ENCODE measurements at regions not wholly inside any gene's neighbourhood (a gene's known extent, or its start where the extent isn't known, plus 50 kb on each side); places are given as distances from the start of the nearest gene placed in this dataset.

- Histone ChIP-seq H3K27ac (no peak overlapping the region), H4K20me1 (no peaks in the 10 kb centered on the region), H3K4me2 (no peak overlapping the region), H3K27me3 (peaks cover 0 to 28% (median 0%) of the 10 kb centered on the region in 11 experiments; a peak in 5 of 22 replicates), H3K9me3 (replicated peaks in 1 of 11) (peaks cover 9 to 49% (median 21%) of the 10 kb centered on the region in 11 experiments), H3K4me1 (no peaks in the 10 kb centered on the region; a peak in 1 of 20 replicates), H3K4me3 (no peak overlapping the region), H3K36me3 (no peaks in the 10 kb centered on the region), H3K9ac (no peak overlapping the region)
- no peak for TF ChIP-seq Cebpa-rat (IDR thresholded peaks at IDR 0.05)
These were observed 558.4 kb downstream of the CCER1 start for GRCh38 chr12:90396556-90396955.

GRCh38 chr12:90393652-90394051 is 561.3 kb downstream of the CCER1 start:
- H3K4me2 ChIP-seq, result no peak overlapping the region
- no peaks in the 10 kb centered on the region for H4K20me1 ChIP-seq
- peaks cover 0 to 28% (median 0%) of the 10 kb centered on the region in 11 experiments; a peak in 5 of 22 replicates for H3K27me3 ChIP-seq
- peaks cover 9 to 53% (median 21%) of the 10 kb centered on the region in 11 experiments for H3K9me3 ChIP-seq (replicated peaks in 1 of 11)
- no peak overlapping the region for H3K27ac ChIP-seq
- no peak overlapping the region for H3K9ac ChIP-seq
- H3K4me1 ChIP-seq, result peaks cover 0 to 15% (median 11%) of the 10 kb centered on the region in 10 experiments; a peak in 14 of 20 replicates
- TF ChIP-seq Cebpa-rat (IDR thresholded peaks at IDR 0.05), result 0 out of 22 replicates have a peak, but pooled peaks of 1 of the 11 experiments have one; percentile 13
- no peak overlapping the region for H3K4me3 ChIP-seq
- H3K36me3 ChIP-seq, result no peaks in the 10 kb centered on the region

- no peaks in the 10 kb centered on the region for H4K20me1 ChIP-seq
- H3K4me3 ChIP-seq, result no peak overlapping the region
- H3K27ac ChIP-seq, result no peak overlapping the region
- H3K9ac ChIP-seq, result no peak overlapping the region
- TF ChIP-seq Cebpa-rat (IDR thresholded peaks at IDR 0.05), result no peak
- peaks cover 9 to 53% (median 21%) of the 10 kb centered on the region in 11 experiments for H3K9me3 ChIP-seq (replicated peaks in 1 of 11)
- peaks cover 0 to 27% (median 0%) of the 10 kb centered on the region in 11 experiments; a peak in 5 of 22 replicates for H3K27me3 ChIP-seq
- no peak overlapping the region for H3K4me2 ChIP-seq
- H3K4me1 ChIP-seq, result peaks cover 0 to 15% (median 11%) of the 10 kb centered on the region in 10 experiments; a peak in 14 of 20 replicates
- no peaks in the 10 kb centered on the region for H3K36me3 ChIP-seq
These were observed 561.9 kb downstream of the CCER1 start for GRCh38 chr12:90393089-90393488.

GRCh38 chr12:90390947-90391346 is 564.0 kb downstream of the CCER1 start:
- Histone ChIP-seq H3K4me3 (no peak overlapping the region), H3K9me3 (replicated peaks in 1 of 11) (peaks cover 4 to 53% (median 7%) of the 10 kb centered on the region in 11 experiments), H4K20me1 (no peaks in the 10 kb centered on the region), H3K27me3 (peaks cover 0 to 31% (median 0%) of the 10 kb centered on the region in 11 experiments; a peak in 5 of 22 replicates), H3K4me1 (peaks cover 0 to 15% (median 11%) of the 10 kb centered on the region in 10 experiments; a peak in 14 of 20 replicates), H3K36me3 (no peaks in the 10 kb centered on the region), H3K9ac (no peak overlapping the region), H3K4me2 (peak overlapping the region in 5 of 11 experiments; percentile 51 to 86 (median 73); a peak in 9 of 22 replicates), H3K27ac (peak overlapping the region in 1 of 11 experiments; percentile 18; a peak in 1 of 22 replicates)
- TF ChIP-seq Cebpa-rat (IDR thresholded peaks at IDR 0.05), result peak in 3 of 11 experiments; percentile 21 to 69 (median 29); a peak in 3 of 22 replicates

- TF ChIP-seq Cebpa-rat (IDR thresholded peaks at IDR 0.05), result no peak
- no peak overlapping the region for H3K27ac ChIP-seq
- H3K9me3 ChIP-seq (replicated peaks in 1 of 11), result no peaks in the 10 kb centered on the region
- no peaks in the 10 kb centered on the region for H3K36me3 ChIP-seq
- no peak overlapping the region for H3K4me2 ChIP-seq
- no peak overlapping the region for H3K9ac ChIP-seq
- no peak overlapping the region for H3K4me3 ChIP-seq
- H3K4me1 ChIP-seq, result no peaks in the 10 kb centered on the region
- no peaks in the 10 kb centered on the region for H3K27me3 ChIP-seq
- no peaks in the 10 kb centered on the region for H4K20me1 ChIP-seq
These were observed 586.9 kb downstream of the CCER1 start for GRCh38 chr12:90368081-90368480.

GRCh38 chr12:90366286-90366685 is 588.7 kb downstream of the CCER1 start:
- no peak for TF ChIP-seq Cebpa-rat (IDR thresholded peaks at IDR 0.05)
- no peak overlapping the region for H3K4me3 ChIP-seq
- no peaks in the 10 kb centered on the region for H3K27me3 ChIP-seq
- no peak overlapping the region for H3K27ac ChIP-seq
- H3K9ac ChIP-seq, result no peak overlapping the region
- no peaks in the 10 kb centered on the region for H3K9me3 ChIP-seq (replicated peaks in 1 of 11)
- no peaks in the 10 kb centered on the region for H3K4me1 ChIP-seq
- no peaks in the 10 kb centered on the region for H3K36me3 ChIP-seq
- no peak overlapping the region for H3K4me2 ChIP-seq
- no peaks in the 10 kb centered on the region for H4K20me1 ChIP-seq

GRCh38 chr12:90360300-90360699 is 594.7 kb downstream of the CCER1 start:
- H3K4me2 ChIP-seq, result 0 out of 22 replicates have a peak overlapping the region, but pooled peaks of 1 of the 11 experiments have one; percentile 23
- no peaks in the 10 kb centered on the region for H3K36me3 ChIP-seq
- no peak overlapping the region for H3K9ac ChIP-seq
- H3K9me3 ChIP-seq (replicated peaks in 1 of 11), result no peaks in the 10 kb centered on the region
- H3K27me3 ChIP-seq, result no peaks in the 10 kb centered on the region
- H4K20me1 ChIP-seq, result no peaks in the 10 kb centered on the region
- peaks cover 0 to 7% (median 0%) of the 10 kb centered on the region in 10 experiments; a peak in 2 of 20 replicates for H3K4me1 ChIP-seq
- H3K27ac ChIP-seq, result no peak overlapping the region
- H3K4me3 ChIP-seq, result no peak overlapping the region
- no peak for TF ChIP-seq Cebpa-rat (IDR thresholded peaks at IDR 0.05)

- H3K27ac ChIP-seq, result no peak overlapping the region
- H4K20me1 ChIP-seq, result no peaks in the 10 kb centered on the region
- TF ChIP-seq Cebpa-rat (IDR thresholded peaks at IDR 0.05), result no peak
- H3K36me3 ChIP-seq, result no peaks in the 10 kb centered on the region
- peaks cover 0 to 5% (median 0%) of the 10 kb centered on the region in 10 experiments; a peak in 2 of 20 replicates for H3K4me1 ChIP-seq
- H3K27me3 ChIP-seq, result no peaks in the 10 kb centered on the region
- H3K9me3 ChIP-seq (replicated peaks in 1 of 11), result peaks cover 0 to 17% (median 8%) of the 10 kb centered on the region in 11 experiments; a peak in 16 of 22 replicates
- H3K4me3 ChIP-seq, result no peak overlapping the region
- no peak overlapping the region for H3K9ac ChIP-seq
- no peak overlapping the region for H3K4me2 ChIP-seq
These were observed 599.1 kb downstream of the CCER1 start for GRCh38 chr12:90355711-90356355.

GRCh38 chr12:90343966-90344365 is 611.0 kb downstream of the CCER1 start:
- Histone ChIP-seq H3K27me3 (peaks cover 0 to 53% (median 0%) of the 10 kb centered on the region in 11 experiments; a peak in 5 of 22 replicates), H3K27ac (no peak overlapping the region), H3K4me3 (no peak overlapping the region), H3K36me3 (no peaks in the 10 kb centered on the region), H3K9ac (no peak overlapping the region), H3K4me2 (no peak overlapping the region), H3K9me3 (replicated peaks in 1 of 11) (no peaks in the 10 kb centered on the region), H4K20me1 (no peaks in the 10 kb centered on the region), H3K4me1 (no peaks in the 10 kb centered on the region)
- no peak for TF ChIP-seq Cebpa-rat (IDR thresholded peaks at IDR 0.05)

All from BLaER1 treated with 17β-estradiol and CSF1 and Interleukin-3, amounts not matched to agents 10 nM and 100 nM (cell line).